Muscle of leg (tissue), 3 donors: ENCODE measurements at regions not wholly inside any gene's neighbourhood (a gene's known extent, or its start where the extent isn't known, plus 50 kb on each side); places are given as distances from the start of the nearest gene placed in this dataset.
"Not testable (repeated sequence)": the region's sequence is repeated elsewhere in the genome, so short reads cannot be mapped to it uniquely, and the experiment has no call there.

Experiments used
- DNase-seq: peaks from one replicate; pipeline ENCODE4 v3.0.0; 2013
- H3K27ac ChIP-seq: one replicate; pipeline ENCODE4 v1.5.1; 2013; ENCODE audit warnings: mild to moderate bottlenecking, low read length, control low read depth
- H3K27me3 ChIP-seq: one replicate; pipeline ENCODE4 v1.6.1; 2013; ENCODE audit warnings: low read length; ENCODE audit not compliant: control insufficient read depth, insufficient read depth
- H3K36me3 ChIP-seq: one replicate; pipeline ENCODE4 v1.6.1; 2013; ENCODE audit warnings: low read length; ENCODE audit not compliant: control insufficient read depth, insufficient read depth
- H3K4me1 ChIP-seq: one replicate; pipeline ENCODE4 v1.6.1; 2013; ENCODE audit warnings: low read length; ENCODE audit not compliant: control insufficient read depth, insufficient read depth
- H3K4me3 ChIP-seq: one replicate; pipeline ENCODE4 v1.5.1; 2013; ENCODE audit warnings: low read length, control low read depth
- H3K9me3 ChIP-seq: replicated peaks from 2 replicates; pipeline ENCODE4 v1.6.1; 2013; ENCODE audit warnings: low read depth, low read length; ENCODE audit not compliant: control insufficient read depth
- WGBS: methylation state at CpG from one replicate; pipeline ENCODE4 v1.1.5; 2013; ENCODE audit warnings: missing lambda C conversion rate; ENCODE audit not compliant: insufficient coverage; 5-methylcytosine and 5-hydroxymethylcytosine counted together

- H3K27me3 ChIP-seq, DNase-seq, H3K4me1 ChIP-seq, H3K27ac ChIP-seq, H3K4me3 ChIP-seq, H3K36me3 ChIP-seq, H3K9me3 ChIP-seq: not testable (repeated sequence)
Observed at GRCh38 chr6:84941609-84942008, 177.2 kb upstream of the TBX18 start.

GRCh38 chr6:84929212-84929611 lies 164.8 kb upstream of the TBX18 start:
- H3K27me3 ChIP-seq, result no peaks in the 10 kb centered on the region

GRCh38 chr6:84927551-84927950 lies 163.2 kb upstream of the TBX18 start:
- no peaks in the 10 kb centered on the region for H3K4me1 ChIP-seq
- DNase-seq, result no peak
- H3K27me3 ChIP-seq, result no peaks in the 10 kb centered on the region
- no peaks in the 10 kb centered on the region for H3K9me3 ChIP-seq
- no peaks in the 10 kb centered on the region for H3K36me3 ChIP-seq
- no peak overlapping the region for H3K27ac ChIP-seq
- no peak overlapping the region for H3K4me3 ChIP-seq

More at GRCh38 chr6:84929212-84929611, 164.8 kb upstream of the TBX18 start:
- H3K36me3 ChIP-seq, result no peaks in the 10 kb centered on the region
- WGBS, result no CpG with 5 or more reads among the region's 1 CpG
- H3K9me3 ChIP-seq, result no peaks in the 10 kb centered on the region
- H3K4me3 ChIP-seq, result no peak overlapping the region
- no peak overlapping the region for H3K27ac ChIP-seq
- DNase-seq, result no peak
- H3K4me1 ChIP-seq, result no peaks in the 10 kb centered on the region

- Histone ChIP-seq H3K36me3 (no peaks in the 10 kb centered on the region), H3K27ac (peak overlapping the region; percentile 3), H3K4me3 (no peak overlapping the region), H3K4me1 (no peaks in the 10 kb centered on the region), H3K27me3 (no peaks in the 10 kb centered on the region), H3K9me3 (no peaks in the 10 kb centered on the region)
- peak; percentile 62 for DNase-seq
- whole genome bisulfite sequencing, result no CpG with 5 or more reads among the region's 5 CpGs
Observed at GRCh38 chr6:84926189-84927155, 162.1 kb upstream of the TBX18 start.

- H3K36me3 ChIP-seq, result no peaks in the 10 kb centered on the region
- no peaks in the 10 kb centered on the region for H3K9me3 ChIP-seq
- no peaks in the 10 kb centered on the region for H3K4me1 ChIP-seq
- DNase-seq, result no peak
- no peaks in the 10 kb centered on the region for H3K27me3 ChIP-seq
- no CpG with 5 or more reads among the region's 1 CpG for WGBS
- no peak overlapping the region for H3K27ac ChIP-seq
- no peak overlapping the region for H3K4me3 ChIP-seq
Observed at GRCh38 chr6:84921891-84922290, 157.5 kb upstream of the TBX18 start.

GRCh38 chr6:84920021-84920420 lies 155.6 kb upstream of the TBX18 start:
- Histone ChIP-seq H3K27ac (no peak overlapping the region), H3K4me3 (no peak overlapping the region), H3K9me3 (no peaks in the 10 kb centered on the region), H3K4me1 (no peaks in the 10 kb centered on the region), H3K27me3 (no peaks in the 10 kb centered on the region), H3K36me3 (no peaks in the 10 kb centered on the region)
- no CpG with 5 or more reads among the region's 1 CpG for WGBS
- peak; percentile 60 for DNase-seq

GRCh38 chr6:84916704-84917103 lies 152.3 kb upstream of the TBX18 start:
- no peak overlapping the region for H3K27ac ChIP-seq

GRCh38 chr6:84912472-84913322 lies 148.3 kb upstream of the TBX18 start:
- no peak for DNase-seq
- peaks cover 3% of the 10 kb centered on the region for H3K4me1 ChIP-seq
- no peaks in the 10 kb centered on the region for H3K9me3 ChIP-seq
- no peak overlapping the region for H3K27ac ChIP-seq
- H3K4me3 ChIP-seq, result no peak overlapping the region
- H3K36me3 ChIP-seq, result no peaks in the 10 kb centered on the region
- WGBS, result 62% methylated on average over 8 of the region's 12 CpGs
- no peaks in the 10 kb centered on the region for H3K27me3 ChIP-seq

More at GRCh38 chr6:84916704-84917103, 152.3 kb upstream of the TBX18 start:
- Histone ChIP-seq H3K9me3 (no peaks in the 10 kb centered on the region), H3K27me3 (no peaks in the 10 kb centered on the region), H3K36me3 (no peaks in the 10 kb centered on the region), H3K4me3 (no peak overlapping the region), H3K4me1 (peaks cover 3% of the 10 kb centered on the region)
- WGBS, result no CpG with 5 or more reads among the region's 3 CpGs
- DNase-seq, result no peak

GRCh38 chr6:84910906-84911607 lies 146.7 kb upstream of the TBX18 start:
- no peaks in the 10 kb centered on the region for H3K9me3 ChIP-seq
- H3K4me3 ChIP-seq, result no peak overlapping the region
- DNase-seq, result no peak
- no CpG with 5 or more reads among the region's 2 CpGs for WGBS
- H3K27ac ChIP-seq, result no peak overlapping the region
- no peaks in the 10 kb centered on the region for H3K36me3 ChIP-seq
- peaks cover 3% of the 10 kb centered on the region for H3K4me1 ChIP-seq
- no peaks in the 10 kb centered on the region for H3K27me3 ChIP-seq
